H1 (cell line): ENCODE measurements at regions not wholly inside any gene's neighbourhood (a gene's known extent, or its start where the extent isn't known, plus 50 kb on each side); places are given as distances from the start of the nearest gene placed in this dataset.

Experiments used
- CREB1 ChIP-seq: IDR thresholded peaks from 2 replicates; pipeline ENCODE4 v1.6.1; 2012; ENCODE audit warnings: inconsistent platforms
- CTCF ChIP-seq, 3 experiments: IDR thresholded peaks; 1 replicate in 2 of 3; 2 replicates in 1 of 3; pipeline versions ENCODE4 v1.5.1 to v1.6.1; 2011; ENCODE audit warnings: low read length in 3 of 3, mild to moderate bottlenecking in 3 of 3, inconsistent platforms in 2 of 3, low read depth in 1 of 3, moderate library complexity in 1 of 3; ENCODE audit not compliant: insufficient read depth in 1 of 3; ENCODE audit errors: control extremely low read depth in 1 of 3
- EGR1 ChIP-seq: IDR thresholded peaks from 2 replicates; pipeline ENCODE4 v1.6.1; 2011; ENCODE audit warnings: low read depth, low read length, borderline replicate concordance
- JUN ChIP-seq: IDR thresholded peaks from 2 replicates; pipeline ENCODE4 v1.6.1; 2011; ENCODE audit warnings: low read depth, mild to moderate bottlenecking, improper control_type of control experiment, low read length
- POLR2A ChIP-seq, 2 experiments: IDR thresholded peaks; 1 replicate in 1 of 2; 2 replicates in 1 of 2; pipeline ENCODE4 v1.6.1; 2011; ENCODE audit warnings: low read depth in 2 of 2, low read length in 2 of 2, mild to moderate bottlenecking in 2 of 2; ENCODE audit errors: control extremely low read depth in 1 of 2
- POLR2AphosphoS5 ChIP-seq: IDR thresholded peaks from 2 replicates; pipeline ENCODE4 v1.6.1; 2011; ENCODE audit warnings: low read depth, low read length
- POU5F1 ChIP-seq: IDR thresholded peaks from 2 replicates; pipeline ENCODE4 v1.6.1; 2011; ENCODE audit warnings: low read depth, mild to moderate bottlenecking, low read length, moderate library complexity
- RNF2 ChIP-seq: fragments of 200-900, 300-1000 bp; sonication (generic); IDR thresholded peaks from 2 replicates; pipeline ENCODE4 v1.7.1; 2016; ENCODE audit warnings: borderline replicate concordance, low read depth, mild to moderate bottlenecking, antibody characterized with exemption, low read length; ENCODE audit not compliant: poor library complexity, severe bottlenecking; ENCODE audit errors: missing control alignments
- TBP ChIP-seq: IDR thresholded peaks from 2 replicates; pipeline ENCODE4 v1.6.1; 2011; ENCODE audit warnings: low read depth, low read length, improper control_type of control experiment
- TCF12 ChIP-seq: IDR thresholded peaks from 2 replicates; pipeline ENCODE4 v1.6.1; 2011; ENCODE audit warnings: low read depth, mild to moderate bottlenecking, low read length
- YY1 ChIP-seq: IDR thresholded peaks from 2 replicates; pipeline ENCODE4 v1.6.1; 2011; ENCODE audit warnings: low read depth, mild to moderate bottlenecking, low read length
- TF ChIP-seq, protein P1 (sequence below): IDR thresholded peaks from 2 replicates; pipeline ENCODE4 v1.6.1; 2011; ENCODE audit warnings: low read length, improper control_type of control experiment

GRCh38 chrX:13917507-13917906, 100.6 kb upstream of the GPM6B start:
- no peak for TF ChIP-seq CREB1
- no peak for TF ChIP-seq CTCF (IDR thresholded peaks at IDR 0.05; ENCODE audit: control extremely low read depth in 1 of 3, insufficient read depth in 1 of 3, low read depth in 1 of 3, low read length in 3 of 3)
- TF ChIP-seq YY1 = no peak
- no peak for TF ChIP-seq TBP
- TF ChIP-seq JUN = no peak
- TF ChIP-seq POLR2AphosphoS5 = no peak
- no peak for TF ChIP-seq TCF12
- no peak for TF ChIP-seq POLR2A (IDR thresholded peaks at IDR 0.05; ENCODE audit: control extremely low read depth in 1 of 2, low read depth in 2 of 2, low read length in 2 of 2)
- no peak for TF ChIP-seq RNF2
- no peak for TF ChIP-seq EGR1
- TF ChIP-seq, protein P1, sequence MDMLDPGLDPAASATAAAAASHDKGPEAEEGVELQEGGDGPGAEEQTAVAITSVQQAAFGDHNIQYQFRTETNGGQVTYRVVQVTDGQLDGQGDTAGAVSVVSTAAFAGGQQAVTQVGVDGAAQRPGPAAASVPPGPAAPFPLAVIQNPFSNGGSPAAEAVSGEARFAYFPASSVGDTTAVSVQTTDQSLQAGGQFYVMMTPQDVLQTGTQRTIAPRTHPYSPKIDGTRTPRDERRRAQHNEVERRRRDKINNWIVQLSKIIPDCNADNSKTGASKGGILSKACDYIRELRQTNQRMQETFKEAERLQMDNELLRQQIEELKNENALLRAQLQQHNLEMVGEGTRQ = no peak
- no peak for TF ChIP-seq POU5F1
